ENCODE measurements at regions not wholly inside any gene's neighbourhood (a gene's known extent, or its start where the extent isn't known, plus 50 kb on each side); places are given as distances from the start of the nearest gene placed in this dataset.

GRCh38 chr5:56525113-56525512, 290.2 kb upstream of the MAP3K1 start:
- Histone ChIP-seq H3K36me3 (replicated peaks in 1 of 2; ENCODE audit: control insufficient read depth in 1 of 2, insufficient read depth in 2 of 2, low read length in 2 of 2) (no peaks in the 10 kb centered on the region), H3K9me3 (replicated peaks in 1 of 2; ENCODE audit: control insufficient read depth in 1 of 2, insufficient read depth in 1 of 2, low read length in 2 of 2) (no peaks in the 10 kb centered on the region), H3K4me3 (replicated peaks in 1 of 3; ENCODE audit: low read depth in 2 of 3, low read length in 3 of 3) (no peak overlapping the region), H4K20me1 (ENCODE audit: insufficient read depth, low read length) (no peaks in the 10 kb centered on the region), H3K27me3 (ENCODE audit: control insufficient read depth in 2 of 2, insufficient read depth in 2 of 2, low read length in 2 of 2) (no peaks in the 10 kb centered on the region), H3K4me1 (ENCODE audit: control insufficient read depth in 1 of 2, insufficient read depth in 2 of 2, low read length in 2 of 2) (peaks cover 23 to 26% of the 10 kb centered on the region in 2 donors), H3K4me2 (replicated peaks; ENCODE audit: extremely low read depth, low read length, poor library complexity, severe bottlenecking) (no peak overlapping the region), H3K27ac (ENCODE audit: low read depth in 1 of 2, low read length in 2 of 2) (no peak overlapping the region), H3K79me2 (ENCODE audit: insufficient read depth, low read length) (no peaks in the 10 kb centered on the region), H3K9ac (ENCODE audit: insufficient read depth, low read length, poor library complexity, severe bottlenecking) (no peak overlapping the region), H2AFZ (ENCODE audit: insufficient read depth, low read depth, low read length, poor library complexity, severe bottlenecking) (no peak overlapping the region)
- Mint-ChIP-seq H3K27ac (no peak overlapping the region), H3K36me3 (no peaks in the 10 kb centered on the region), H3K4me1 (peaks cover 34% of the 10 kb centered on the region), H3K9me3 (peaks cover 0 to 3% (median 0%) of the 10 kb centered on the region in 7 donors), H3K27me3 (ENCODE audit: low read depth in 3 of 3) (peaks cover 0 to 5% (median 0%) of the 10 kb centered on the region in 3 donors), H3K4me3 (no peak overlapping the region)
- DNase-seq: no peak
- no peak for TF ChIP-seq CTCF (IDR thresholded peaks at IDR 0.05)
- WGBS (ENCODE audit: insufficient coverage): 100% methylated on average over 1 of the region's 3 CpGs
- intact Hi-C loops (cut with micrococcal nuclease): no loop called here

- Histone ChIP-seq H3K27me3 (ENCODE audit: control insufficient read depth in 2 of 2, insufficient read depth in 2 of 2, low read length in 2 of 2) (no peaks in the 10 kb centered on the region), H4K20me1 (ENCODE audit: insufficient read depth, low read length) (no peaks in the 10 kb centered on the region), H2AFZ (ENCODE audit: insufficient read depth, low read depth, low read length, poor library complexity, severe bottlenecking) (no peak overlapping the region), H3K4me1 (ENCODE audit: control insufficient read depth in 1 of 2, insufficient read depth in 2 of 2, low read length in 2 of 2) (peaks cover 13 to 15% of the 10 kb centered on the region in 2 donors), H3K27ac (ENCODE audit: low read depth in 1 of 2, low read length in 2 of 2) (no peak overlapping the region), H3K4me3 (replicated peaks in 1 of 3; ENCODE audit: low read depth in 2 of 3, low read length in 3 of 3) (no peak overlapping the region), H3K9ac (ENCODE audit: insufficient read depth, low read length, poor library complexity, severe bottlenecking) (no peak overlapping the region), H3K79me2 (ENCODE audit: insufficient read depth, low read length) (no peaks in the 10 kb centered on the region), H3K4me2 (replicated peaks; ENCODE audit: extremely low read depth, low read length, poor library complexity, severe bottlenecking) (no peak overlapping the region), H3K9me3 (replicated peaks in 1 of 2; ENCODE audit: control insufficient read depth in 1 of 2, insufficient read depth in 1 of 2, low read length in 2 of 2) (no peaks in the 10 kb centered on the region), H3K36me3 (replicated peaks in 1 of 2; ENCODE audit: control insufficient read depth in 1 of 2, insufficient read depth in 2 of 2, low read length in 2 of 2) (no peaks in the 10 kb centered on the region)
- intact Hi-C loops (cut with micrococcal nuclease): no loop called here
- Mint-ChIP-seq H3K4me3 (no peak overlapping the region), H3K27me3 (ENCODE audit: low read depth in 3 of 3) (peaks cover 0 to 6% (median 2%) of the 10 kb centered on the region in 3 donors), H3K4me1 (peaks cover 23% of the 10 kb centered on the region), H3K27ac (no peak overlapping the region), H3K9me3 (peaks cover 0 to 3% (median 0%) of the 10 kb centered on the region in 7 donors), H3K36me3 (no peaks in the 10 kb centered on the region)
- no CpG with 5 or more reads among the region's 6 CpGs for WGBS (ENCODE audit: insufficient coverage)
- no peak for DNase-seq
- TF ChIP-seq CTCF (IDR thresholded peaks at IDR 0.05): no peak
These were observed 290.9 kb upstream of the ANKRD55 start for GRCh38 chr5:56523790-56524575.
